HT1080 (cell line): ENCODE measurements at regions not wholly inside any gene's neighbourhood (a gene's known extent, or its start where the extent isn't known, plus 50 kb on each side); places are given as distances from the start of the nearest gene placed in this dataset.
A peak's percentile ranks its signal among the peaks of the same experiment; 100 is the strongest.
"Not testable (repeated sequence)": the region's sequence is repeated elsewhere in the genome, so short reads cannot be mapped to it uniquely, and the experiment has no call there.

ENCODE experiments used
- DNase-seq: peaks from one replicate; pipeline ENCODE4 v3.0.0-alpha.2; 2015; ENCODE audit warnings: low read depth

- DNase-seq = no peak
Observed at GRCh38 chr14:71460091-71460490, 472.1 kb upstream of the RGS6 start.

DNA sequence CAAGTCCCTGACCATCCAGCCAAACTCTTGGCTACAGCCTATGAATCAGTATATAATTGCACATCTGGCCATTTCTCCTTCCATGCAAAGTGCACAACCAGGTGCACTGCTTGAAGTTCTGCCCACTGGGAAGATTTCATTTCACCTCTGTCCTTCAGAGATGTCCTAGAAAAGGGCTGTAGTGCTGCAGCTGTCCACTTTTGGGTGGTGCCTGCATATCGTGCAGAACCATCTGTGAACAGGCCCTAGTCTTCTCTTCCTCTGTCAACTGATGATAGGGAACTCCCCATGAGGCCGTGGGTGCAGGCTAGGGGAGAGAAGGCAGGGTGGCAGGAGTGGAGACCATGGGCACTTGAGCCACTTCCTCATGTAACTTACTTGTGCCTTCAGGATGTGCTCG is 470.6 kb upstream of the RGS6 start:
- not testable (repeated sequence) for DNase-seq

GRCh38 chr14:71463807-71464206 is 468.4 kb upstream of the RGS6 start:
- DNase-seq = no peak

GRCh38 chr14:71464840-71465239 is 467.4 kb upstream of the RGS6 start:
- no peak for DNase-seq

GRCh38 chr14:71465316-71465715 is 466.9 kb upstream of the RGS6 start:
- no peak for DNase-seq

DNA sequence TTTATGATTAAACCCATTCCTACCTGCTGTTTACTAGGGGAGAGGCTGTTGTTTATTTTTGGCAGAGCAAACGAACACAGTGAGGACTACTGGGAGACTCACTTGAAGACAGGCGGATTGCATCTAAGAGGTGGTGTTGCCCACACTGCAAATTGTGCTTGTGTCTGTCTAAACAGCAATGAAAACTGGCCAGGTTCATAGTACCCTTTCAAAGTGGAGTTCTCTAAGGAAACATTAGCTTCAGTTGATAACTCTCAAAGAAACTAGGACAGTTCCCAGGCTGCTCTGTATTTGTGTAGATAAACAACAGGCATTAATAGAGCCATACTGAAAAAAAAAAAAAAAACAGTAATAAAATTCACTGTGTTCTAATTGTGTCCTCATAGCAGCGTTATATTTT is 466.0 kb upstream of the RGS6 start:
- DNase-seq = no peak

DNA sequence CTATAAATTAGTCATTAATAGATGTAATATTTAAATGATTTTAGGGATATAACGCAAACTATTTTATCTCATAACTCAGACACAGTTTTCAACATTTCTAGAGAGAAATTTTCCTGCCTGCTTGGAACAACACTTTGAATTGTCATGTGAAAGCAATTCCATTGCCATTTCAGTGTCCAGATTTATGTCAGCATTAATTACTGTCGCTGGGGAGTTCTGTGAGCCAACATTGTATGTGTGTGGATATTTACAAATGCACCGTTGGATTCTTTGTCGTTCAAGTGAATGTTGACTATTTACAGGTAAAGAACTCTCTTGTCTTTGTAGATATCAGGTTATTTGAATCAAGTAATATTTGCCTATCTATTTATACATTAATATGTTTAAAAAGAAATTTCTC is 465.3 kb upstream of the RGS6 start:
- no peak for DNase-seq

GRCh38 chr14:71467361-71467811 is 464.8 kb upstream of the RGS6 start:
- DNase-seq = peak; percentile 24

DNA sequence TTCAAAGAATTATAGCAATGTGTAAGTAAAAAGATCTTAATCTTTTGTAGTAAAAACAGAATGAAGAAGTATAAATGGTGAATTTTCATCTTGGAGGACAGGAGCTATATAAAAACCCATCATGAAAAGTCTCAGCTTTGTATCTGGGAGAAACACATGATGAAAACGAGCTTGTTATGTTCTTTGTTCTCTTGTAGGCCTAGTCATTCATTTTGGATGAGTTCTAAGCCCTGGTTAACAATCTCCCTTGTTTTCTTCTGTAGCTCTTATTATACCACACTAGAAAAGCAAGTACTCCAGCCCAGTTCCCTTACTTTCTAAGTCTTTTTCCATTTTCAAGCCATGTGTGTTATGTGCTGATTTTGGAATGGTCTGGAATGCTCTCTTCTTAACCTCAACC is 463.5 kb upstream of the RGS6 start:
- DNase-seq = no peak

GRCh38 chr14:71469643-71470335 is 462.4 kb upstream of the RGS6 start:
- DNase-seq = no peak

- DNase-seq = no peak
Observed at GRCh38 chr14:71471634-71472355, 460.4 kb upstream of the RGS6 start.

DNA sequence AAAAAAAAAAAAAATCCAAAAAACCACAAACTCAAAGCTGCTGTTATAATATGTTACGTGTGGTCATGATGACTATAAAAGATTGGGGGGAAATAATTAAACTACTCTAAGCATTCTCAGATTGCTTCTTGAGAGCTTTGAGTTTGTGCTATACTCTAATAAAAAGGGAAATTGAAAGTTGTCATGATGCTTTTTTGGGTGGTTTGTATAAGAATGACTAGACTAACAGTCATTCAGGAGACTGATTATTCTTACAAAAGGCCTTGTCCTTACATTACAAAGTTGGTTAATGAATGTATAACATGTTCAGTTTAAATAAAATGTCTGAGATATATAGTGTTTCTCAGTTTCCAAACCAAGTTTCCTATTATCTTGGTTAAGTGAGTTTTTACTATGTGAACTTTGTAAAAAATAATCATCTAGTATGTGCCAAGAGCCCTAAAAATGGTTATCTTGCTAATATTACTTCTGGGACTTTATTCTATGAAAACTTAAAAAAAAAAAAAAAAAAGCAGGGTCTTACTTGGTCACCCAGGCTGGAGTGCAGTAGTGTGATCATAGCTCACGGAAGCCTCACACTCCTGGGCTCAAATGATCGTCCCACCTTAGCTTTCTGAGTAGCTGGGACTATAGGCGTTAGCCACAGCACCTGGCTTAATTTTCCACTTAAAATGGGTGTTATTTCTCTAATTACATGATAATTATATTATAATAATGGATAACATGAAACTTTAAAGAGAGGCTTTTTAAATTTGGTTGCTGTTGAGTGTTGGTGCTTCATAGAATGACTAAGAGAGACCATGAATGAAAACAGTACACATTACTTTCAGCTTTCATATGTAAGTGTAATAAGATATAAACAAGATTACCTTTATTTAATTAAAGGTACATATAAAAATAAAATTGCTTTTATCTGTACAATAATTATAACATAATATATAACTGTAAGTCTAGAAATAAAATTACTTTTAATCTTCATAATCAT is 459.6 kb upstream of the RGS6 start:
- DNase-seq = no peak

DNA sequence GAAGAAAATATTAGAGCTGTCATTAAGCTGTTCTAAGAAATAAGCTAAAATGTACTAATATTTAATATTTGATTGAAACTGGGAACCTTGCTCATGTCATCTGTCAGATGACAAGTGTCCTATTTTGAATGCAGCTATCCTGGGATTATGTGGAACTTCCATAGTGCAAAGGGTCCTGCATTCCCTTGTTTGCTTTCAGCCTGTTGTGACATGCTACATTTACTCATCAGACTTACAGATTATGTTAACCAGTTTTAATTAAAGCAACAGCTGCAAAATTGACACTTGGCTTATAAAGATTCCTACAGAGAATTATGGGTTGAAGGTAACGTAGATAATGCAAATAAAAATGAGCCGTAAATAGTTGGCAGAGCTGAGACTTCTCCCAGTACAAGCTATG is 458.4 kb upstream of the RGS6 start:
- DNase-seq = no peak

DNA sequence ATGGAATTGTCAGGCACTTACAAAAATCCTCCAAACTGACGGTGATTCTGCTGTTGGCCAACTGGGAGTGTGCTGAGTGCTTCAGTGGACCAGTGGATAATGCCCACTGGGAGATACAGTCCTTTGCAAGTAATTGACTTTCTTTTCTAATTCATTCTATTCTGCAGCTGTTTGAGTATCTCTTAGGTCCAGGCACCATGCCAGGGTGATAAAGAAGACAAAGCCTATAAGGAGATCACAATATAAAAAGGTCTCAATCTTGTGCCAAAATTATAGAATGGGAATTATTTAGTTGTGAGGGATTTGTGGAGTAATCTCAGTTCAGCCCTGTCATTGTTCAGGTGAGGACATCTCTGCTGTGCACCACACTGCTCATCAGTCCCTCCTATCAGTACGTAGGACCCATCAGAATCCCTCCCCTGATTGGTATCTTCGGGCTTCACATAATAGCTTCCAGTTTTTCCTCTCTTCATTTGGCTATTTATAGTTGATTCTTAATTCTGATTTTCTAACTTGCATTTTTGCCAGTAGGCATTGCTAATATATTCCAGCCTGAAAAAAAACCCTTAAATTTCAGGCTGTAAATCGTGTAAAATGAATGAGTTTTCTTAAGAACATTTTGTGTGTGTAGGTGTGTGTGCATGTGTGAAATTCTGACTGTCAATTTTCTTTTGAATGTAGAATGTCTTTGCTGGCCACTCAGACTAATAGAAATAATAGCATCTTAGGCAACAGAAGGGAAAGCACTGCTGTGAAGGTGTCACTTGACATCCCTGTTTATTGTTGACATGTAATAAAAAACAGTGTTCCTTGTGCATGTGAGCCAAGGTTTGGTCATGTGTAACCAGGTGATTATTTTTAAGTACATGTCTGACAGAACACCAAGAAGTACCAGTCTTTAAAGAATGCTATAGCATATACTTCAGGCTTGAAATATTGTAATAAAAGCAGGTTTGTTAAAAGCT is 457.6 kb upstream of the RGS6 start:
- no peak for DNase-seq

DNA sequence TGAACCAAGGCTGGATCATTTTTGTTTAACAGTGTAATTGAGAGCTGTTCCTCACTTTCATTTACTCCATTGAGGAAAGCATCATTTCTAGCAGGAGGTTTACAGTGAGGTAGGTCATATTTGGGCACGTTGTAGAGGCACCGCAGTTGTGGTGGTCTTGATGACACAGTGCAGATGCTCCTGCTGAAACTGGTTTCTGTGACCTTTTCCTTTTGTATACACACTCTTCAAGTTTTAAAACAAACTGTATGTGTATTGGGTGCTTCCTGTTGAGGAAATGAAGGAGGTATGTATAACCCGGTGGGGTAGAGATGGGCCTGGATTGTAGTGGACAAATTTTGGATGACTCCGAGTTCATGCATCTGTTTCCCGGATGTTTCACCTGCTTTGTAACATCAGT is 456.3 kb upstream of the RGS6 start:
- DNase-seq = no peak

- peak; percentile 43 for DNase-seq
Observed at GRCh38 chr14:71478542-71478941, 453.7 kb upstream of the RGS6 start.

DNA sequence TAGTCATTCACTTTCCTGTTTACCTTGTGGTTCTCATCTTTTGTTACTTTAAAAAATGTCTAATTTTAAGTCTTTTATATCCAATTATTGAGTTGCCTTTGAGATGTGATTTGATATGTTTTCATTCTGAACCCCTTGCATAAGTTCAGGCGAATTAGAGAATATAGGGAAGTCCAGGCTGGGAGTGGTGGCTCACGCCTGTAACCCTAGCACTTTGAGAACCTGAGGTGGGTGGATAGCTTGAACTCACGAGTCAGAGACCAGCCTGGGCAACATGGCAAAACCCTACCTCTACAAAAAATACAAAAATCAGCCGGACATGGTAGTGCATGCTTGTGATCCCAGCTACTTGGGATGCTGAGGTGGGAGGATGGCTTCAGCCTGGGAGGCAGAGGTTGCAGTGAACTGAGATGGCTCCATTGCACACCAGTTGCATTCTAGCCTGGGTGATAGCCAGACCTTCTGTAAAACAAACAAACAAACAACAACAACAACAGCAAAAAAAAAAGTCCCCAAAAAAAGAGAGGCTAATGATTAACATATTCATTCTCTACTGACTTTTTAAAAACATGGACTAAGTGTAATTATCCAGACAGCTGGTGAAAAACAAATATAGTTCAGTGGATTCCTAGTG is 451.1 kb upstream of the RGS6 start:
- no peak for DNase-seq

GRCh38 chr14:71482671-71483070 is 449.6 kb upstream of the RGS6 start:
- DNase-seq = no peak

DNA sequence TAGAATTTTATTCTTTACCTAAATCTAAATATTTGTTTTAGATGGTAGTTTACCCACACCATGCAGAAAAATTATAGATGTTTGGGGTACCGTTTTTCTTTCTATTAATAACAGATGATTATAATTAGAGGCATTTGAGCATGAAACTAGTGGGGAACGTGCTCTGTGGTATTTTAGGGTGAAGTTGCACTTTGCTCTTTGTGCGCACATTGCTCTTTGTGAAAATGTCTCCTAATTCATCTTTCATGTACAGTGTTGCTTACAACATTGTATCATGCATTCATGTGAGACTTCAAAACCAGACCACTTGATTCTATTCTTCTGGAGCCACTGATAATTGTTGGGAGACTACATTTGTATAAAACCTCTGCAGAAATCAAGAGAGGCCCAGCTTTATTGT is 449.1 kb upstream of the RGS6 start:
- no peak for DNase-seq

- DNase-seq = no peak
Observed at GRCh38 chr14:71485833-71486232, 446.4 kb upstream of the RGS6 start.
